Neutrophil (primary cell): ENCODE measurements at regions not wholly inside any gene's neighbourhood (a gene's known extent, or its start where the extent isn't known, plus 50 kb on each side); places are given as distances from the start of the nearest gene placed in this dataset.
"Not testable (repeated sequence)": the region's sequence is repeated elsewhere in the genome, so short reads cannot be mapped to it uniquely, and the experiment has no call there.

Experiments used
- H3K27ac ChIP-seq: fragments of 200-600 bp; sonication (generic); 2 replicates; pipeline ENCODE4 v1.5.1; 2016; ENCODE audit warnings: mild to moderate bottlenecking, moderate library complexity
- H3K27me3 ChIP-seq: fragments of 200-600 bp; sonication (generic); 2 replicates; pipeline ENCODE4 v1.6.0; 2016; ENCODE audit warnings: mild to moderate bottlenecking
- H3K36me3 ChIP-seq: fragments of 200-600 bp; sonication (generic); 2 replicates; pipeline ENCODE4 v1.5.1; 2017
- H3K4me1 ChIP-seq, 2 experiments: fragments of 200-600 bp in 1 of 2; sonication (generic) in 1 of 2; 1 replicate in 1 of 2; 2 replicates in 1 of 2; pipeline versions ENCODE4 v1.5.1 to v1.6.1; 2013 to 2016; ENCODE audit warnings: low read depth in 1 of 2, low read length in 1 of 2, mild to moderate bottlenecking in 1 of 2, moderate library complexity in 1 of 2; ENCODE audit not compliant: control insufficient read depth in 1 of 2, insufficient read depth in 1 of 2
- H3K4me3 ChIP-seq, 2 experiments: fragments of 200-600 bp in 1 of 2; sonication (generic) in 1 of 2; 1 replicate in 1 of 2; 2 replicates in 1 of 2; pipeline ENCODE4 v1.5.1; 2013 to 2016; ENCODE audit warnings: low read depth in 1 of 2, low read length in 1 of 2, mild to moderate bottlenecking in 1 of 2, moderate library complexity in 1 of 2
- H3K9me3 ChIP-seq: fragments of 200-600 bp; sonication (generic); 2 replicates; pipeline ENCODE4 v1.5.1; 2016
- CTCF ChIP-seq: fragments of 200-600 bp; sonication (generic); IDR thresholded peaks from 2 replicates; pipeline ENCODE4 v1.5.1; 2016; ENCODE audit warnings: antibody characterized with exemption

DNA sequence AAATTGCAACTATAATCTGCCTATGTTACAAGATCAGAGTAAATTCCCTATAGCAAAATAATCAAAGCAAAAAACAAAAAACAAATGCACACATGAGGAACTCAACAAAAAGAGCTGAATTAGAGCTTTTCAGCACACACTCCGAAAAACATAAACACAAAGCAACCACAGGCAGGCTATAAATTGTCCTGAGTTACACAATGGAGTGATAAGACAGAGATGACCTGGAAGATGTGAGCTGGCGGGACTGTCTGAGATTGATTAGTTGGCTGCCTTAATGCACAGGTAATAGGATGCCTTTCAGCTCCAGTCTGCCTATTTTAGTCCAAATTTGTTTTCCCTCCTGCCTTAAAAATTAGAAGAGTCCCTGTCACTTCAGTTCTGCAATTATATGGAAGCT lies 159.0 kb upstream of the FNDC3A start:
- no peak overlapping the region for H3K4me3 ChIP-seq

DNA sequence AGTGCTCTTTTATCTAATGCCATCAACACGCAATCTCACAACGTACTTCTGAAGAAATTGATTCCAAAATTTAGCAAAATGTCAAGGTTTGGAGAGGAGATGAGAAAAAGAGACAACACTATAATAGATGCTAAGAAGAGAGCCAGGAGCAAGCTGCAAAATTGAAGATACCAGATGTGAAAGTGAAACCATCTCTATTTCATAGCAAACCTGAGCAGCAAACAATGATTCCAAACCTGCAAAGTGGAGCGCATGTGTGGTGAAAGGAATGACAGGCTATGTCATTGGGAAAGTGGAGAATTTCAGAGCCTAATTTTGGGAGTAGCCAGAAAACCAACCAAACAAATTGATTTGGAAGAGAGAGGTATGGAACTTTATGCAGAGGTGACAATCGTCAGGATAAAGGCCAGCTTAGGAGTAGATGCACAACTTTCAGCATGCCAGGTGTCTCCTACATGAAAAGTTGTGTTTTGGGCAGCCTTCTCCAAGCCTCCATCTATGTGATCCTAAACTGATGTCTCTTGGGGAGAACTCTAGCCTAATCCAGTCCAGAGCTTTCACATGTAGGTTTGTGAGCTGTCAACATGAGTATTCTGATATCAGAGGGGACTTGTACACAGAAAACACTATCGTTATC lies 158.4 kb upstream of the FNDC3A start:
- Histone ChIP-seq H3K4me1 (no peaks in the 10 kb centered on the region), H3K27me3 (no peaks in the 10 kb centered on the region), H3K9me3 (no peaks in the 10 kb centered on the region), H3K27ac (peak overlapping the region; percentile 34), H3K4me3 (no peak overlapping the region), H3K36me3 (no peaks in the 10 kb centered on the region)
- no peak for TF ChIP-seq CTCF

More for the DNA sequence above, 159.0 kb upstream of the FNDC3A start:
- Histone ChIP-seq H3K27me3 (no peaks in the 10 kb centered on the region), H3K36me3 (no peaks in the 10 kb centered on the region), H3K27ac (peak overlapping the region; percentile 34), H3K4me1 (no peaks in the 10 kb centered on the region), H3K9me3 (no peaks in the 10 kb centered on the region)
- no peak for TF ChIP-seq CTCF

DNA sequence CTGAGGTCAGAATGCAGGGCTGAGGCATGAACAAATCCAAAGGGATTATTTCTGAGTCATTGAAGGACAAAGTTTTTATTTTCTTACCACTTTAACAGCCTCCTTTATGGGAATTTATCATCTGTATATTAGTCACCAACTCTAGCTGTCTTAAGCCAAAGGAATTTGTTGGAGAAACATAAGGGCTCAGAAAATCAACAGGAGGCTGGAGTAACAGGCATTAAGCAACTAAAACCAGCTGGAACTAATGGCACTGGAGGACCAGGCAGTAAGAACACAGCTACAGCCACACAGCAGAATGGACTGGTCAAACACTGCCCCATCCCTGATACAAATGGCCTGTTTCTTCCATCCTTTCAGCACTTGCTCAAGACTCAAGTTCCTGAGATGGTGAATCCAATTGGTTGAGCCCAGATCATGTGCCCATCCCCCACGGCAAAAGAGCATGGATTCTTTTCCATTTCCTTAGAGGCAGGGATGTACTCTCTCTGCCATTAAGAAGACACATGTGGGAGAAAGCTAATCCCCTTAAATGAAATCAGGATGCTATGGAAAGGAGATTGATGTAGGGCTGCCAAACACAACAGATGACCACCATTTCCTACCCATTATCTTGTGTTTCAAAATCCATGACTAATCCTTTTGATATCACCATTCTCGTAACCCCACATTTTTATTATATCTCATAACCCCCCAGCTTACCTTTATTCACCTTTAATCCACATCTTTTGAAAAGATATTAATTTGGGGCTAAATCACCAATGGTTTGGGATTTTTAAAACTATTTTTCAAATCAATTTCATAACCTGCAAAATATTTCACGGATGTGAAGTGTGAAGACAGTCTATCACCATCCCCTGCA lies 157.0 kb upstream of the FNDC3A start:
- Histone ChIP-seq H3K27me3 (no peaks in the 10 kb centered on the region), H3K36me3 (no peaks in the 10 kb centered on the region), H3K4me3 (no peak overlapping the region), H3K9me3 (no peaks in the 10 kb centered on the region), H3K27ac (no peak overlapping the region), H3K4me1 (no peaks in the 10 kb centered on the region)
- no peak for TF ChIP-seq CTCF

GRCh38 chr13:48819376-48819775 lies 156.3 kb upstream of the FNDC3A start:
- H3K27me3 ChIP-seq: no peaks in the 10 kb centered on the region

GRCh38 chr13:48819899-48820298 lies 155.8 kb upstream of the FNDC3A start:
- Histone ChIP-seq H3K9me3 (no peaks in the 10 kb centered on the region), H3K27me3 (no peaks in the 10 kb centered on the region), H3K4me3 (no peak overlapping the region), H3K4me1 (no peaks in the 10 kb centered on the region), H3K27ac (no peak overlapping the region), H3K36me3 (no peaks in the 10 kb centered on the region)
- TF ChIP-seq CTCF: no peak

More at GRCh38 chr13:48819376-48819775, 156.3 kb upstream of the FNDC3A start:
- Histone ChIP-seq H3K4me3 (no peak overlapping the region), H3K4me1 (no peaks in the 10 kb centered on the region), H3K27ac (no peak overlapping the region), H3K9me3 (no peaks in the 10 kb centered on the region), H3K36me3 (no peaks in the 10 kb centered on the region)
- TF ChIP-seq CTCF: no peak

DNA sequence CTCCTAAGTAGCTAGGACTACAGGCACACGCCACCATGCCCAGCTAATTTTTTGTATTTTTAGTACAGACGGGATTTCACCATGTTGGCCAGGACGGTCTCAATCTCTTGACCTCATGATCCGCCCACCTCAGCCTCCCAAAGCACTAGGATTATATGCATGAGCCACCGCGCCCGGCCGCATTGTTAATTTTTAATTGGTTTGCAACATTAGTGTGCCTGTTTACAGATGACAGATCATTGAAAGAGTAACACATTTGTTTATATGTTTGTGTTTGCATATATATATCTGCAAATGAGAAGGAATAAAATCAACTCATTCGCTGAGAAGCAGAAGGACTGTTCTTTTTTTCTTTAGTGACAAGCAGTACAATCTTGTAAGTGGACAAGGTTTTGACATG lies 152.2 kb upstream of the FNDC3A start:
- not testable (repeated sequence) for H3K36me3 ChIP-seq, H3K27me3 ChIP-seq, H3K9me3 ChIP-seq, H3K4me1 ChIP-seq, H3K27ac ChIP-seq, H3K4me3 ChIP-seq
